ENCODE measurements at regions not wholly inside any gene's neighbourhood (a gene's known extent, or its start where the extent isn't known, plus 50 kb on each side); places are given as distances from the start of the nearest gene placed in this dataset.

DNA sequence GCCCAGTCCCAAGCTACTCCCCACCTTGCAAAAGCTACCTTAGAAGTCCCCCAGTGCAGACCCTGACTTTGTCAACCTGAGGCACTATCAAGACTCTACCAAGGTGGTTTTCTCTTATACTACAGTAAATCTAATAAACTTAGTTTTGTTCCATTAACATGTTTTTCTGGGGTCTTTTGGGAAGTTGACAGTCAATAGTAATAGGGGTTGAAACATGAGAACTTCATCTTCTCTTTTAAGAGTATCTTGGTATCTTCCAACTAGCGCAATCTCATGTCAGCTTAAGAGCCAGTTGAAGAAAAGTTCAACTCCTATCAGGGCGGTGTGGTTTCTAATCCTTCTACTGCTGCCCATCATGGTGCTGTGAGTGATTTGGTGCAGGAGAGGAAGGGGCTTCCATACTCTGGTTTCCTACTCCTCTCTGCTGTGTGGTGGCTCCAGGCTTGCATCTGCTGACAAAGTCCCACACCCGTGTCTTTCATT is 164.2 kb downstream of the FOXA2 start:
- TF ChIP-seq, protein P1, sequence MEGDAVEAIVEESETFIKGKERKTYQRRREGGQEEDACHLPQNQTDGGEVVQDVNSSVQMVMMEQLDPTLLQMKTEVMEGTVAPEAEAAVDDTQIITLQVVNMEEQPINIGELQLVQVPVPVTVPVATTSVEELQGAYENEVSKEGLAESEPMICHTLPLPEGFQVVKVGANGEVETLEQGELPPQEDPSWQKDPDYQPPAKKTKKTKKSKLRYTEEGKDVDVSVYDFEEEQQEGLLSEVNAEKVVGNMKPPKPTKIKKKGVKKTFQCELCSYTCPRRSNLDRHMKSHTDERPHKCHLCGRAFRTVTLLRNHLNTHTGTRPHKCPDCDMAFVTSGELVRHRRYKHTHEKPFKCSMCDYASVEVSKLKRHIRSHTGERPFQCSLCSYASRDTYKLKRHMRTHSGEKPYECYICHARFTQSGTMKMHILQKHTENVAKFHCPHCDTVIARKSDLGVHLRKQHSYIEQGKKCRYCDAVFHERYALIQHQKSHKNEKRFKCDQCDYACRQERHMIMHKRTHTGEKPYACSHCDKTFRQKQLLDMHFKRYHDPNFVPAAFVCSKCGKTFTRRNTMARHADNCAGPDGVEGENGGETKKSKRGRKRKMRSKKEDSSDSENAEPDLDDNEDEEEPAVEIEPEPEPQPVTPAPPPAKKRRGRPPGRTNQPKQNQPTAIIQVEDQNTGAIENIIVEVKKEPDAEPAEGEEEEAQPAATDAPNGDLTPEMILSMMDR (optimal IDR thresholded peaks at IDR 0.05 in 1 of 3, IDR thresholded peaks at IDR 0.05 in 1 of 3, conservative IDR thresholded peaks at IDR 0.05 in 1 of 3; ENCODE audit: extremely low read depth in 1 of 3, insufficient read depth in 2 of 3, low read length in 3 of 3): no peak
- TF ChIP-seq EZH2 (IDR thresholded peaks at IDR 0.05; ENCODE audit: low read length): no peak
